KG1 (cell line): ENCODE measurements at regions not wholly inside any gene's neighbourhood (a gene's known extent, or its start where the extent isn't known, plus 50 kb on each side); places are given as distances from the start of the nearest gene placed in this dataset.
"Not testable (repeated sequence)": the region's sequence is repeated elsewhere in the genome, so short reads cannot be mapped to it uniquely, and the experiment has no call there.

Experiments used
- DNase-seq: peaks from one replicate; lab custom pipeline; 2025; lab: John Stamatoyannopoulos, UW

GRCh38 chr19:31037286-31037980 lies 311.8 kb downstream of the TSHZ3 start:
- DNase-seq = no peak

DNA sequence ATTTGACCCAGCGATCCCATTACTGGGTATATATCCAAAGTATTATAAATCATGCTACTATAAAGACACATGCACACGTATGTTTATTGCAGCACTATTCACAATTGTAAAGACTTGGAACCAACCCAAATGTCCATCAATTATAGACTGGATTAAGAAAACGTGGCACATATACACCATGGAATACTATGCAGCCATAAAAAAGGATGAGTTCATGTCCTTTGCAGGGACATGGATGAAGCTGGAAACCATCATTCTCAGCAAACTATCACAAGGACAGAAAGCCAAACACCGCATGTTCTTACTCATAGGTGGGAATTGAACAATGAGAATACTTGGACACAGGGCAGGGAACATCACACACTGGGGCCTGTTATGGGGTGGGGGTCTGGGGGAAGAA lies 317.8 kb downstream of the TSHZ3 start:
- not testable (repeated sequence) for DNase-seq

DNA sequence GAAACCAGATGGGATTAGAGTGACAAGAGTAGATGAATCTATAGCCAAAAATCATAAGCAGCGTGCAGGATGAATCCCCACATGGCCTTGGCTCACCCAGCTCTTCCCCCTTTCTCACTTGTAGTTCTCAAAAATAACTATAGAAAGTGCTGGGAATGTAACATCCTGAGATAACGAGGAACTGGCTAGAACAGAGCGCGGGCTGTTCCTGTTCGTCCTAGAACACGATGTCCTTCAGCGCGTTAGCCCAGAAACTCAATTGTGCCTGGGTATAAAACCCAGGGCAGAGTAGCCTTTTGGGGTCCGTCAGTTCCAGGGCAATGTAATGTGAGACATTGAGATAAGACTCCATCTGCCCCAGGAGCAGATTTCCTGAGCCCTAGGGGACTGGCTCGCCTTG lies 326.2 kb downstream of the TSHZ3 start:
- no peak for DNase-seq

DNA sequence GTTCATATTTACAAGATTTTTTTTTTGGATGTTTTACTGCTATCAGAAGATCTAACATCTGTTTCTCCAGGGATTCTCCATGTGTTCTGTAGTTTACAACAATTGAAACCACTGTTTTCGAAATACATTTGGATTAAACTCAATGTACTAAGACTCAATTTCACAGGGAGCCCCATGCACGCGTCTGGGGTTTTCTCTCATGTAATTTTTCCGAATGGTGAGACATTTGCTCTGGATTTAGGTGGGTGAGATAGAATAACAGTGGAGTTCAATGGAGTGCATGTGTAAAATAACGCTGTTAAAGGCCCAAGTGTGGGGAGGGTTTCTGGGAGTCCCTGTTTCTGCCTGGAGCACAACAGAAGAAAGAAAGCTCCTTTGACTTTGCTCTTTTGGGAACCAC lies 330.3 kb downstream of the TSHZ3 start:
- DNase-seq = no peak

DNA sequence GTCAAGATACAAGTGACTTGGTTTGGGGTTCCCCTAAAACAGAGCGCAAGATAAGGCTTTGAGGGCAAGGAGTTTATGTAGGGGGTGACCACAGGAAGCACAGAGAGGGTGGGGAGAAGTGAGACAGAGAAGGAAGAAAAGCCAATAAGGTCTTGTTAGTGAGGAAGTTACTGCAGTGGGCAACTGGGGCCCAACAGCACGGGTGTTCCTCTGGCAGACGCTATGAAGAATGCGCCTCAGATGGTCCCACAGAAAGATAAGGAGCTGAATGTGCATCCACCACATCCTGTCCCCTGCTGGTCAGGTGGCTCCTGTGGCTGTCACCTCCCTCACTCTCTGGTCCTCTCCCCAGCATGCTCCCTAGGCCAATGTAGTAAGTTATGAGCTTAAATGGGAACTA lies 333.5 kb downstream of the TSHZ3 start:
- peak; percentile 48 for DNase-seq

DNA sequence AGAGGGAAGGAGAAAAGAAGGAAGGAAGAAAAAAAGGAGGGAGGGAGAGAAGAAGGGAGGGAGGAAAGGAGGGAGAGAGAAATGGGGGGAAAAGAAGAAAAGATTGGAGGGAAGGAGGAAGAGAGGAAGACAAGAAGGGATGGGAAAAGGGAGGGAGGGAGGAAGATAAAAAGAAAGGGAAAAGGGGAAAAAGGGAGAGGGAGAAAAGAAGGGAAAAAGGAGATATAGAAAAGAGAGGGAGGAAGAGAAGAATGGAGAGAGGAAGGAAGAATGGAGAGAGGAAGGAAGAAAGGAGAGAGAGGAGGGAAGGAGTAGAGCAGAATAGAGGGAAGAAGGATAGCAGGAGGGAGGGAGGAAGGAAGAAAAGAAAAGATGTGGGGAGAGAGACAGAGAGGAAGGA lies 334.6 kb downstream of the TSHZ3 start:
- DNase-seq = no peak

DNA sequence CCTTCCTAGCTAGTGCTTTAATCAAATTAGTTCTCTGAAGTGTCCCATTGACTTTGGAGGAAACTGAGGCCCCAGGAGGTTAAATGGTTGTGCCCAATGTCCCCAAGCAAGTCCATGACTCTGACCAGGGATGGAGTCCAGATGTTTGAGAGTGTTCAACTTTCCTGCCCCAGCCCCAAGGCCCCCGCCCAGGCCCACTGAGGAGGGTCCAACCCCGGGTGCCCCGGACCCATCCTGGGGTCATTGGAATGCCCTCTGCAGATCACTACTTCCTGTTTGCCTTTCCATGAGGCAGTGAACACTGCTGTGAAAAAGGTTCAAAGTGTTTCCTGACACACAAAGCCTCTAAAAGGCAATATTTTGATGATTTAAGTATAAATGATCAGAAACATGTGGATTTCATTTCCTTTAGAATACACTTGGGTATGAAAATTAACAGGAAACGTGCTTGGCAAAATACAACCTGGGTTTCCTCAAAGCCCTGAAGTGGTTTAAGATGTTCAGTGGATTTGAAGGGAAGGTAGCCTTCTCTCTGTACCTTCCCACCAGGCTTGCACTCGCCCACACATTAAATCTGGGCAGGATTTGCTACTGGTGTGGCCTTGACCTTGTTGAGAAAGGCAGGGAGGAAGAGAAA lies 335.7 kb downstream of the TSHZ3 start:
- no peak for DNase-seq

DNA sequence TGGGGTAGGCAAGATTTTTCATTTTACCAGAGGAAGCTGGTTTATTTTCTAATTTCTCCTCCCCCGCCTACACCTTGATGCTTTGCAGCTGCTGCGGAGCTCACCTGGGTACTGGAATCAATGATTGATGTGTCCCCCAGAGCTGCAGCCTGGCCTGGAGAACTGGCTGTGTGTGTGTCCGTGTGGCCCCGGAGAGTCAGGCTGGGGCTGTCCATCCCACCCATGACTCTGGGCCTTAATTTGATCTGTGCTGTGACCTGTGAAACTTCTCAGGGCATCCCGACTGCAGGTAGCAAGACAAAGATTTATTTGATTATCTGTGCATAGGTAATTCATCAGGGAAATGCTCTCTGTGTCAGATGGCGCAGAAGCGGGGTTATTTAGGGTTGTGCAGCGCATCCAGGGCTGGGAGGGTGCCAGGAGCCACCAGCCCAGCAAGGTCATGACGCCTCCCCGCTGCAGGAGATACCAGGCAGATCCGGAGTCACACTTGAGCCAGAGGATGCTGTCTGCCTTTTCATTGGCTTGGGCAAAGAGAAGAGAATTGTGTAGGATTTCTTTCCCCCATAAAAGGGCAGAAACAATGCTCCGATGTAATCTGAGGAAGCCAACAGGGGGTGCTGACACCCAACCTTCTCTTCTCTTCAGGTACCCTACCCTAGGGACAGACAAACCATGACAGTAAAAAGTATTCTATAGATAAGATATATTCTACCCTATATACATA lies 346.6 kb downstream of the TSHZ3 start:
- no peak for DNase-seq

DNA sequence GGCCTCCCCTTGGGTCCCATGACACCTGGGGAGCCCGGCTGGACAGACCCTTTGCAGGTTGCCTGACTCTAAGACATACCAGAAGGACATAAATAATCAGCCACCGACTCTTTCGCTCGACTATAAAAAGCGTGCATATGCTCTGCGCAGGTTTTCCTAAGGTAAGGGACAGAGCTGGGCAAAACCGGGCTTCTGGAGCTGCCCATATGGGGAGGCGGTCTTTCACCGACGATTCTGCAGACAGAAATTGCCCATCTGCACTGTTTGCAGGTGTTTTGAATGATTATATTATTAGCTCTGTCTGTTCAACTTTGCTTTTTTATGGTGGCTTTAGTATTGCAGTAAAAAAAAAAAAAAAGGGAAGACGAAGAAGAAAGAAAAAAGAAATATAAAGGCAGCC lies 347.2 kb downstream of the TSHZ3 start:
- DNase-seq = no peak

DNA sequence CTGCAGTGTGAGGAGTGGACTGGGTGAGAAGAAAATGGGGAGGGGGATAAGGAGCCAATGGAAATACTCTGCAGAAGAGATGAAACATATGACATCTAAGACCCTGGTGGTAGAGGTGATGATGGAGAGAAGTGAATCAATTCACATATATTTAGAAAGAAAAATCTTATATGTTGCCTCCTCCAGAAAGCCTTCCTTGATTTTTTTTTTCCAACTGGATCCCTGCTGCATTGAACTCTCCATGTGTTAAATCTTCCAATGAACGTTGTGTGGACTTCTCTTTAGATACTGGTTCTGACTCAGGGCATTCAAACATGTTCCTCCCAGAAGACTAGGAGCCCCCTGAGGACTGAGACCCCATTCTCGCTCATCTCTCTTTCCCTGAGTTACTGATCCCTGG lies 348.3 kb downstream of the TSHZ3 start:
- no peak for DNase-seq

- DNase-seq = no peak
Measured at GRCh38 chr19:30999726-31000125, 349.5 kb downstream of the TSHZ3 start.

- no peak for DNase-seq
Measured at GRCh38 chr19:30997222-30997621, 352.0 kb downstream of the TSHZ3 start.

DNA sequence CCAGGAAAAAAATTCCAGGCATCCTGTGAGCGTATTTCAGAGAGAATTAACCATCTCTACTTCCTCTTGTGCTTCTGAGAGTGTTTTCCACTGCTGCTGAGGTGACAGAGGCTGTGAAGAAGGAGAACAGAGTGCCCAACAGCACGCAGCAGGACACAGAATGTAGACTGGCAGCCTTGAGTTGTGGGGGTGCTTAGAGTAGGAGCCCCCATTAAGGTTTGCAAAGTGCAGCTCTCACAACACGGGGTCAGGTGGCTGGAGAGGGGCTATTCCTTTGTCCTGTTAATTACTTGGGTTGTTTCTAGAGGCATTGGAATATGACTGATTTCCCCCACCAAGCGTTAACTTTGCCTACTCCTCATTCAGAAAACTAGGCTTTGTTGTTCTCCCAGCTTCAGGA lies 370.6 kb downstream of the TSHZ3 start:
- no peak for DNase-seq

DNA sequence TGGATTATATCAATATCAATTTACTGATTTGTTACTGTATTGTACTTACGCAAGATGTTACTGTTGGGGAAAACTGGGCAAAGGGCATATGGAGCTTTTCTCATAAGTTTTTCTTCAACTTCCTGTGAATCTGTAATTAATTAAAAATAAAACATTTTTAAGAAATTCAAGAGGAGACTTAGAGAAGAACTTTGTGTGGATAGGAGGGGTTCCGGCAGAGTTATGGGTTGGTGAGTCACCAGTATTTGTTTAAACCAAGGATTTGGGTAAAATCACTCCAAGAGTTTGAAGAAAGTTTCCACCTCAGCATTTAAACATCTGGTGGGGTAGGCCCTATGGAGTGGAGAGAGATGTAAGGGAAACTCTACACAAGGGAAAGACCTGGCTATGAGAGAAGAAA lies 379.6 kb downstream of the TSHZ3 start:
- DNase-seq = no peak

GRCh38 chr19:30968841-30969399 lies 380.3 kb downstream of the TSHZ3 start:
- no peak for DNase-seq

DNA sequence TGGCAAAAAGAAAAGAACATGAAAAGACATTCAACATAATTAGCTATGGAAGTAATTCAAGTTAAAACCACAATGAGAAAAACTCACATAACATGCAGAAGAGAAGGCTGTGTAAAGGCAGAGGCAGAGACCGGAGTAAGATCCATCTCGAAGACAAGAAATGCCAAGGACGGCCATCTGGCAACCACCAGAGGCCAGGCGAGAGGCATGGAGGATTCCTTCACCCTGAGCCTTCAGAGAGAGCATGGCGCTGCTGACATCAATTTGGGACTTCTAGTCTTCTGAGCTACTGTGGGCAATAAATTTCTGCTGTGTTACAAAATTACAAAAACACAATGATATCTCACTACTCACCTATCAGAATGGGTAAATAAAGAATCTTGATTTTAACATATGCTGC lies 381.0 kb downstream of the TSHZ3 start:
- DNase-seq = no peak

DNA sequence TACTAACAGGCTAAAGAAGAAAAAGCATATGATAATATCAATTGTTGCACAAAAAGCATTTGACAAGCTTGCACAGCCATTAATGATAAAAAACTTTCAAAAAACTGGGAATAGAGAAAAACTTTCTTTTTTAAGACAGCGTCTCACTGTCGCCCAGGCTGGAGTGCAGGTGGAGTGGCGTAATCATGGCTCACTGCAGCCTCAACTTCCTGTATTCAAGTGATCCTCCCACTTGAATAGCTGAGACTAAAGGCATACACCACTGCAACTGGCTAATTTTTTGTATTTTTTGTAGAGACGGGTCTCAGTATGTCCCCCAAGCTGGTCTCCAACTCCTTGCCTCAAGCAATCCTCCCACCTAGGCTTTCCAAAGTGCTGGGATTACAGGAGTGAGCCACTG lies 382.8 kb downstream of the TSHZ3 start:
- DNase-seq = no peak

GRCh38 chr19:30959011-30959410 lies 390.2 kb downstream of the TSHZ3 start:
- DNase-seq = no peak

GRCh38 chr19:30955112-30956104 lies 393.8 kb downstream of the TSHZ3 start:
- DNase-seq = no peak

DNA sequence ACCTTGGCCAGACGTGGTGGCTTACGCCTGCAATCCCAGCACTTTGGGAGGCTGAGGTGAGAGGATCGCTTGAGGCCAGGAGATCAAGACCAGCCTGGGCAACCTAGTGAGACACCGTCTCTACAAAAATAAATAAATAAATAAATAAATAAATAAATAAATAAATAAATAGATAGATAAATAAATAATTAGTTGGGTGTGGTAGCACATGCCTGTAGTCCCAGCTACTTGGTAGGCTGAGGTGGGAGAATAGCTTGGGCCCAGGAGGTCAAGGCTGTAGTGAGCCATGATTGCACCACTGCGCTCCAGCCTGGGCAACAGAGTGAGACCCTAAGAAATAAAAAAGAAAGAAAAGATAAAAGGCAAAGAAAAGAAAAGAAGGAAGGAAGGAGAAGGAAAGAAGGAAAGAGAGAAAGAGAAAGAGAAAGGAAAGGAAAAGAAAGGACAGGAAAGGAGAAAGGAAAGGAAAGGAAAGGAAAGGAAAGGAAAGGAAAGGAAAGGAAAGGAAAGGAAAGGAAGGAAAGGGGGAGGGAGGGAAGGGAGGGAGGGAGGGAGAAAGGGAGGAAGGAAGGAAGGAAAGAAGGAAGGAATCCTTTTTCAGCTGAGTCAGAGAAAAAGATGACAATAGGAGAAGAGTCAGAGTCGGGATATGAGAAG lies 404.8 kb downstream of the TSHZ3 start:
- DNase-seq = not testable (repeated sequence)
